8988T (cell line): ENCODE measurements at regions not wholly inside any gene's neighbourhood (a gene's known extent, or its start where the extent isn't known, plus 50 kb on each side); places are given as distances from the start of the nearest gene placed in this dataset.
"Not testable (repeated sequence)": the region's sequence is repeated elsewhere in the genome, so short reads cannot be mapped to it uniquely, and the experiment has no call there.

Experiments used
- DNase-seq: peaks from one replicate; pipeline ENCODE4 v3.0.0; 2011

- DNase-seq = no peak
These were observed 323.4 kb upstream of the EPHA6 start for GRCh38 chr3:96491023-96491422.

- no peak for DNase-seq
These were observed 322.5 kb upstream of the EPHA6 start for GRCh38 chr3:96491868-96492267.

DNA sequence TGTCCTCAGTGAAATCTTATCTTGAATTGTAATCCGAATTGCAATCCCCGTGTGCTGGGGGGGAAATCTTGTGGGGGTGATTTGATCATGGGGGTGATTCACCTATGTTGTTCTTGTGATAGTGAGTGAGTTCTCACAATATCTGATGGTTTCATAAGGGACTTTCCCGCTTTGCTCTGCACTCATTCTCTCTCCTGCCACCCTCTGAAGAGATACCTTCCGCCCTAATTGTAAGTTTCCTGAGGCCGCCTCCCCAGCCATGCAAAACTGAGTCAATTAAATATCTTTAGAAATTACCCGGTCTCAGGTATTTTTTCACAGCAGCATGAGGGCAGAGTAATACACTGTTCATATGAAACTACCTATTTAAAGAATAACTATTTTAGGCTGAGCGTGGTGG, 304.1 kb upstream of the EPHA6 start:
- DNase-seq = no peak

DNA sequence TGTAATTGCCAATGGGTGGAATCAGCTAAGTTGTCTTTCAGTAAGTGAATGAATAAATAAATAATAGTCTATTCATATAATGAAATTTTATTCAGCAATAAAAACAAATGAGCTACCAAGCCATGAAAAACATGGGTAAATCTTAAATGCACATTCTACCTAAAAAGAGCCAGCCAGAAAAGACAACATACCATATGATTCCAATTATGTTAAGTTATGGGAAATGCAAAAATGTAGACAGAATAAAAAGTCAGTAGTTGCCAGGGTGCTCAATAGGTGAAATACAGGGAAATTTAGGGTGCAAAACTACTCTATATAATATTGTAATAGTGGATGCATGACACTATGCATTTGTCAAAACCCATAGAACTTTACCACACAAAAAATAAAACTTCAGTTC, 277.2 kb upstream of the EPHA6 start:
- no peak for DNase-seq

GRCh38 chr3:96538186-96538585, 276.2 kb upstream of the EPHA6 start:
- DNase-seq = no peak

- DNase-seq = no peak
These were observed 266.3 kb upstream of the EPHA6 start for GRCh38 chr3:96548073-96548472.

- DNase-seq = no peak
These were observed 237.5 kb upstream of the EPHA6 start for GRCh38 chr3:96576935-96577334.

- DNase-seq = no peak
These were observed 230.3 kb upstream of the EPHA6 start for GRCh38 chr3:96584066-96584465.

DNA sequence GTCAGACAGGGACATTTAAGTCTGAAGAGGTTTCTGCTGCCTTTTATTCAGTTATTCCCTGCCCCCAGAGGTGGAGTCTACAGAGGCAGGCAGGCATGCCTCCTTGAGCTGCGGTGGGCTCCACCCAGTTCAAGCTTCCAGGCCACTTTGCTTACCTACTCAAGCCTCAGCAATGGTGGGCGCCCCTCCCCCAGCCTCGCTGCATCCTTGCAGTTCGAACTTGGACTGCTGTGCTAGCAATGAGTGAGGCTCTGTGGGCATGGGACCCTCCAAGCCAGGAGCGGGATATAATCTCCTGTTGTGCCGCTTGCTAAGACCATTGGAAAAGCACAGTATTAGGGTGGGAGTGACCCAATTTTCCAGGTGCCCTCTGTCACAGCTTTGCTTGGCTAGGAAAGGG, 207.5 kb upstream of the EPHA6 start:
- not testable (repeated sequence) for DNase-seq

GRCh38 chr3:96619475-96619874, 194.9 kb upstream of the EPHA6 start:
- no peak for DNase-seq

- no peak for DNase-seq
These were observed 191.5 kb upstream of the EPHA6 start for GRCh38 chr3:96622878-96623277.

- no peak for DNase-seq
These were observed 183.3 kb upstream of the EPHA6 start for GRCh38 chr3:96631050-96631449.

GRCh38 chr3:96646596-96646995, 167.8 kb upstream of the EPHA6 start:
- no peak for DNase-seq

DNA sequence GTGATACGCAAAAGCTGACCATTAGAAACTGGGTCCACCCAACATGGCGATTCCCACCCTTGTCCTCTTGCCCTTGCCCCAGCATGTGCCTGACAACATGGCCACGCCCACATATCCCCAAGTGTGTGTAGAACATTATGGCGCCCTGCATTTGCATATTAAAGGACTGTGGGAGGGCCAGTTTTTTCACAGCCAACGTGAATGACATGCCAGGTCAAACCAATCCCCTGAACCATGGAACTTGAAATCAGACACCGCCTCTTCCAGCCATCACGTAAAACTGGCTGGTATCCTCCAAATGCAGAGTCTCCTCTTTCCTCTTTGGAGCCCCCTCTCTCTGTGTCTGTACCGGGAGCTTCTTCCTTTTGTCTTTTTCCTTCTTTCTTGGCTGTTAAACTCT, 156.7 kb upstream of the EPHA6 start:
- no peak for DNase-seq

GRCh38 chr3:96671861-96672595, 142.4 kb upstream of the EPHA6 start:
- not testable (repeated sequence) for DNase-seq

DNA sequence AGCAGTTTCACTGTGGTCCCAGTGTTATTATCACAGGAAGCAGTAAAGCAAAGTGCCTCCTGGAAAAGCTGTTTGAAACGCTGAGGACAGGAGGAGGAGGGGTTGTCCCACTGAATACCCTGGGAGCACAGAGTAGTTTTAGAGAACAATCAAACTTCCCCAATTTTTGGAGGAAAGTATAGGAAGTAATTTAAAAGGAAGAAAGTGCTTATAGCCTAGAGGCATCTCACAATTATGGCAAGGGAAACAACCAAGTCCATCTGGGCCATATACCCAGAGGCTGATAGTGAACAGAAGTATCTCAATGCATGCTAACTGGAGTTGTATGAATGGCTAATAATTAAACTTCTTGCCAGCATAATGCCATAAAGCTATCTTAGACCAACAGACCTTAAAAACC, 137.2 kb upstream of the EPHA6 start:
- DNase-seq = no peak

DNA sequence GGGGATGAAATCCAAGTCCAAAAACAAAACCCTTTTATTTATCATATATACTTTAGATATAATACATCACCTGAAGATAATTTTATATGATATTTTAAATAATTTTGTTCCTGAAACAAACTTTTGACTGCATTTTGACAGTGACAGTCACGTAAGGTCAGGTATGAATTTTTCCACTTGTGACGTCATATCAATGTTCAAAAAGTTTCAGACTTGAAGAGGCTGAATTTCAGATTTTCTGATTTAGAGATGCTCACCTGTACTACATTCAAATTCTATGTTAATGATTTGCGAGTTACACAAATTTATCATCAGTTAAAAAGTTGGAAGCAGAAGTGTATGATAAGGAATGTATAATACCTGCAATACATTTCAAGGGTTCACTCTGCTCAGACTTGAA, 136.1 kb upstream of the EPHA6 start:
- no peak for DNase-seq

GRCh38 chr3:96700322-96701315, 113.8 kb upstream of the EPHA6 start:
- DNase-seq = peak; percentile 7

- DNase-seq = no peak
These were observed 108.5 kb upstream of the EPHA6 start for GRCh38 chr3:96705895-96706294.

GRCh38 chr3:96706509-96706908, 107.9 kb upstream of the EPHA6 start:
- DNase-seq = no peak

DNA sequence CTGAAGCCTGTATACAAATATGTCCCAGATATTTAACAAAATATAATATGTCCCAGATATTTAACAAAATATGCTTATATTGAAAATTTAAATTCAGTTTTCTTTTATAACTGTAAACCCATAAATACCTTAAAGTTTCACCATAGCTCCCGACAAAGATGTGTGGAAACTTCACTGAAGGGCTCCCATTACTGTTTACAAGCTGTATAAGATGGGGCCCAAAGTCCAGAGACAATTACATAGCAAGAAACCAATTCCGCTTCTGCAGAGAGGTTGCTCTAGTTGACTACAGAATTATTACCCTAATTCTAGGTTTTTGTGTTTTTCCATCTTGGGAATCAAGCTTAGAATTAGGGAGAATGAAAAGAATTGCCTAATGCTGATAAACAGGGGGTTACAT, 102.6 kb upstream of the EPHA6 start:
- no peak for DNase-seq

- no peak for DNase-seq
These were observed 101.6 kb upstream of the EPHA6 start for GRCh38 chr3:96712792-96713191.

DNA sequence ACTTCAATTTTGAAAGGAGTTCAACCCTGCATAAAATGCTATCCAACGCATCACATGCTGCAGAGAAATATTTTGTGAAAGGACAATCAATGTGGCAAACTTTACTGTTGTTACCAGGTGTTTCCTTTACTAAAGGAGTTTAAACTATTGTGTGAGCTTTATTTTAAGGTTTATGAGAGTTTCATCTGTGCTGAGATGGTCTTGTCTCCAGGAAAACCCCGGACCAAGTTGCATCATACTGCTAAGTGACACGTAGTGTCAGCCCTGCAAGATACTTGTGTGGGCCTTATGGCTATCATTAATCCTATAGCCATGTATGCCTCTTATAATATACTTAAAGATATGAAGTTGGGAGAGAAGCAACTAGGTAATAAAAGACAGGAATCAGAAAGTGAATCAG, 94.5 kb upstream of the EPHA6 start:
- no peak for DNase-seq

DNA sequence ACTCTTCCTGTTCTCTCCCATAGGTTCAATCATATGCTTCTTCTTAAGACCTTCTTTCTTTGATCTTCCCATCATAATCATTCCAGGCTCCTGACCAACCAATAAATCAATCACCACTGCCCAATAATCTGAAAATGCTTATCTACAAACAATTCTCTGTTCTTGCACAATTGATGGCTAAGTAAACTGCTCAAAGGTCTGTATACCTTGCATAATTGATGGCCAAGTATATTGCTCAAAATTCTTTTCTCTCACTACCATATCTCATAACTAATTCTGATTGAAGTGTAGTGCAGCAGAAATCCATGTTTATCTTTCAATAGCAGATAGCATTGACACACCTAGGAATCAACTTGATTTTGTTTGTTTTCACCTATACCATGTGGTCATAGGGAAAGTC, 83.4 kb upstream of the EPHA6 start:
- DNase-seq = no peak
